ENCODE measurements at regions not wholly inside any gene's neighbourhood (a gene's known extent, or its start where the extent isn't known, plus 50 kb on each side); places are given as distances from the start of the nearest gene placed in this dataset.

GRCh38 chr11:15815246-15816195 is 540.8 kb downstream of the SOX6 start:
- no peak for TF ChIP-seq JUND (IDR thresholded peaks at IDR 0.05; ENCODE audit: low read depth)
- in situ Hi-C loops (cut with HindIII; ENCODE audit: low pct_unique_long_range_greater_than_20kb, low sequenced_read_pairs), result no loop called here
- no peak for DNase-seq (ENCODE audit: low read depth in 1 of 2, low spot score in 1 of 2)

DNA sequence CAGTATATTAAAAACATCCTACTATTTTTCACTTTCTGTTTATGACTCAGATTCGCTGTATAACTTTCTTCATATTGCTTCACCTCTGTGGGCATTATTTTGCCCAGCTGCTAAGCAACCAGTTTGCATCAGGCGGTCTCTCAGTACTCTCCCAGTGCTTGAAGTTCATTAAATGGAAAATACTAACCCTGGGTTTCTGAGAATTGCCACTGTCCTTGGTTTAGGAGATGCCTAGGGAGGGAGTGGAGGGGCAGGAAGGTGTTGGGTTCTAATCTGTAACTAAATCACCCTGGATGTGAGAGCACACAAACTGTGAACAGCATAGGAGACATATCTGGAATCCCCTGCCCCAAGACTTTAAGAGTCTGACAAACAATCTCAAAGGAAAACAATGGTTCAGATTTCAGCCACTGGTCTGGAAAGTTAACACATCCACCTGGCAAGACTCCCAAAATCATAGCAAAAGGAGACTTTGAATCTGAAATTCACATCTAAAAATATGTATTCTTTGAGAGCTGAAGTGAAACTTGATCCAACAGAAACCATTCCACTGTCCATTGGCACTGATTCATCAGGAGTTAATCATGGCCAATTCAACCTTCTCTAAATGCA is 540.0 kb downstream of the SOX6 start:
- DNase-seq (ENCODE audit: low read depth in 1 of 2, low spot score in 1 of 2), result no peak
- TF ChIP-seq JUND (IDR thresholded peaks at IDR 0.05; ENCODE audit: low read depth), result no peak
- in situ Hi-C loops (cut with HindIII; ENCODE audit: low pct_unique_long_range_greater_than_20kb, low sequenced_read_pairs), result no loop called here

GRCh38 chr11:15817001-15817400 is 539.3 kb downstream of the SOX6 start:
- TF ChIP-seq JUND (IDR thresholded peaks at IDR 0.05; ENCODE audit: low read depth), result no peak
- DNase-seq (ENCODE audit: low read depth in 1 of 2, low spot score in 1 of 2), result no peak
- in situ Hi-C loops (cut with HindIII; ENCODE audit: low pct_unique_long_range_greater_than_20kb, low sequenced_read_pairs), result no loop called here

DNA sequence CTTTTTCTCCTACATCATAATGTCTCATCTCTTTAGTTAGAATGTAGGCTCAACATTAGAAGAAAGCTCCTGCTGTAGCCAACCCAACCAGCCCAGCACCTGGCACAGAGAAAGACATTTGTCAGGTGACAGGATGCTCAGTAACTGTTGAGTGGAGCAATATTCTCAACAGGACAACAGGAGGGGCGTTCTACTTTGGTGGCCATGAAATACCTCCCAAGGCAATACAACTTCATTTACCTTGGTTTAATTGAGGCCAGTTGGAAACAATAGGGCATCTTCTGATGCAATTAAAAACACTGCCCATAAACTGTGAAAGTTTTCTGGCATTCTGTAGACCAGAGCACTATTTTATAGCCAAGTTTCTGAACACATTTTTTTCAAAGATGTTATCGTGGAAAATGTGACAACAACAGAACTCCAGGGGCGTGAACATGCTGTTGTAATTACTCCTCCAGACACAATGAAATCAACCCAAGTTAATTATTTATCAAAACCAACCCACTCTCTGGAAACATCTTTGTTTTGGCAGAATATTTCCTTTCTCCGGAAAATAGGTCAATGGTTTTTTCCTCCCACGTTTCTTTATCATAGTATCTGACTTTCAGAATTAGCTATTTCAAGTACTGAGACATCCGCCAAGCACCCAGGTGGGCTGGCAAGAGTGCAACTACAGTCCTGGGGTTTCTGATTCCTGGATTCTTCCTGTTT is 538.1 kb downstream of the SOX6 start:
- in situ Hi-C loops (cut with HindIII; ENCODE audit: low pct_unique_long_range_greater_than_20kb, low sequenced_read_pairs), result no loop called here
- DNase-seq (ENCODE audit: low read depth in 1 of 2, low spot score in 1 of 2), result no peak

DNA sequence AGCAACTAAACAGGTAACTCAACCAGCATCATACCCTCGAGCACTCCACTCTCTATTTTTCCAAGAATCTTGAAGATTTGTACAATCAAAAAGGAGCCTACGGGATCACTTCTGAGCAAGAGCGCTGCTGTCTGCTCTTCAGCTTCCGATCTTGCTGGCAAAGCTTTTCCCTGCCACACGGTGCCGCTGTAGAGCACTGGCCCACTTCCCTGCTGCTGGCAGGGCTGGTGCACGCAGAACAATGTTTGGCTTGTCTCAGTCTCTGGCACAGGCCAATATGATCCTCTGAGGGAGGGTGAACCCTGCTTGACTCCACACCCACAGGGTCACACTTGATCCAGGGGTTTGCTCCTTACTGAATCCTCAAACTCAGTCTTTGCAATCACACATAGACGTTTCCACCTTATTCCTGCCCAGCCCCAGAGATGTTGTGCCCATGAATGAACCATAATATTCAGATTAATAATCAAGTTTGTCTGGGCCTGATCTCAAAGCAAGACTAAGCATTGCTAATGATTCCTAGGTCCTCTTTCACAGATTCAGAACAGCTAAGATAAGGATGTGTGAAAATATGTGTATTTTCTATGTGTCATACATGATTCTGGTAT is 536.6 kb downstream of the SOX6 start:
- TF ChIP-seq JUND (IDR thresholded peaks at IDR 0.05; ENCODE audit: low read depth), result no peak
- peak; percentile 28 to 70 for DNase-seq (ENCODE audit: low read depth in 1 of 2, low spot score in 1 of 2)
- in situ Hi-C loops (cut with HindIII; ENCODE audit: low pct_unique_long_range_greater_than_20kb, low sequenced_read_pairs), result no loop called here

More for the DNA sequence above, 538.1 kb downstream of the SOX6 start:
- no peak for TF ChIP-seq JUND (IDR thresholded peaks at IDR 0.05; ENCODE audit: low read depth)

DNA sequence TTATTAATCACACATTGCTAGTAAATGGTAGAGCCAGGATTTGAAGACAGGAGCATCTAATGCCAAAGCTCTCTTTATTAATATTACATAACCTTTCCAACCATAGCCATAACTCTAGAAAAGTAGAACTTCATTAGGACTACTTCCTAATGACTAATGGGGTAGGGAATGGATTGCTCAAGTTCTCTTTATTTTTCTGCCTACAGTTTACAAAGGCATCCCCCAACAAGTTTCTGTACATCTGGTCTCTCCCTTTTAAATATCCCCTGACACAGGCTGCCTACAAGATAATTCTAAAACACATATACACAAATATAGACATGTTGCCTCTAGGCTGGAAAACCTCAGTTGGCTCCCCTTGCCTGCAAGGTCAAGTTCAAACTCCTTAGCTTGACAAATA is 534.9 kb downstream of the SOX6 start:
- DNase-seq (ENCODE audit: low read depth in 1 of 2, low spot score in 1 of 2), result no peak
- in situ Hi-C loops (cut with HindIII; ENCODE audit: low pct_unique_long_range_greater_than_20kb, low sequenced_read_pairs), result no loop called here
- TF ChIP-seq JUND (IDR thresholded peaks at IDR 0.05; ENCODE audit: low read depth), result no peak

DNA sequence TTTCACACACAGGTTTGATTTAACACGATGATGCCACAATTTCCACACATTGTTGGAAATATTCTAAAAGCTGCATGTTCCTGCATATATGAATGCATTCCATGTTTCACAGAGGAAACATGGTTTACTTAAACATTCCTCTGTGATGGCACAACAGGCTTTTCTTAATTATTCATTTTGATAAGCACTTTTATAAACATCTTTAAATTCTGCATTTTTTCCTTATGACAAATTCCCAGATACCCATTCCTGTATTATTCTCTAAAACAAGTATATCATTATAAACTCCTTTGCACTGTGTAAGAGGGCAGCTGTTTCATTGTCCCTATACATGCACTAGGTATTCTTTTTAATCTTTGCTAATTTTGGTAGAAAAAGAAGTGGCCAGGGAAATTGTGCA is 532.3 kb downstream of the SOX6 start:
- no peak for DNase-seq (ENCODE audit: low read depth in 1 of 2, low spot score in 1 of 2)
- in situ Hi-C loops (cut with HindIII; ENCODE audit: low pct_unique_long_range_greater_than_20kb, low sequenced_read_pairs), result no loop called here
- TF ChIP-seq JUND (IDR thresholded peaks at IDR 0.05; ENCODE audit: low read depth), result no peak

- no peak for TF ChIP-seq JUND (IDR thresholded peaks at IDR 0.05; ENCODE audit: low read depth)
- no peak for DNase-seq (ENCODE audit: low read depth in 1 of 2, low spot score in 1 of 2)
- in situ Hi-C loops (cut with HindIII; ENCODE audit: low pct_unique_long_range_greater_than_20kb, low sequenced_read_pairs), result no loop called here
Measured at GRCh38 chr11:15825976-15826650, 530.2 kb downstream of the SOX6 start.

DNA sequence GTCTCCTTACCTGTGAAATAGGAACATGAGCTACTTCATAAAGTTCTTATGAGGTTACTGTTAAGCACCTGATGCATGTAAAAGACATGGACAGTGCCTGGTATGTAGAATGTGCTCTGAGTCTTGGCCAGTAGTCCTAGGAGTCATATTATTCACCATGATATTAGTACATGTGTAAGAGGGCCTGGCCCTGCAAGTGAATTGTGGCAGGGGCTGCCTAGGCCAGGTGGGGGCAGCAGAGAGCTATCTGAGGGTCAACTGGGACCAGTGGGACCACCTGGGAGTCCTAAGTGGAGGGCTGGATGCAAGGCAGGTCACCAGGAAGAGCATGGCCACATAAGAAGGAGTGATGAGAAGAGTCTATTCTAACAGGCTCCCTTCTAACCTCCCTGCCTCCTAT is 529.5 kb downstream of the SOX6 start:
- DNase-seq (ENCODE audit: low read depth in 1 of 2, low spot score in 1 of 2), result no peak

GRCh38 chr11:15828215-15828853 is 528.0 kb downstream of the SOX6 start:
- DNase-seq (ENCODE audit: low read depth in 1 of 2, low spot score in 1 of 2), result no peak
- in situ Hi-C loops (cut with HindIII; ENCODE audit: low pct_unique_long_range_greater_than_20kb, low sequenced_read_pairs), result no loop called here
- no peak for TF ChIP-seq JUND (IDR thresholded peaks at IDR 0.05; ENCODE audit: low read depth)

More for the DNA sequence above, 529.5 kb downstream of the SOX6 start:
- TF ChIP-seq JUND (IDR thresholded peaks at IDR 0.05; ENCODE audit: low read depth), result no peak
- in situ Hi-C loops (cut with HindIII; ENCODE audit: low pct_unique_long_range_greater_than_20kb, low sequenced_read_pairs), result no loop called here

DNA sequence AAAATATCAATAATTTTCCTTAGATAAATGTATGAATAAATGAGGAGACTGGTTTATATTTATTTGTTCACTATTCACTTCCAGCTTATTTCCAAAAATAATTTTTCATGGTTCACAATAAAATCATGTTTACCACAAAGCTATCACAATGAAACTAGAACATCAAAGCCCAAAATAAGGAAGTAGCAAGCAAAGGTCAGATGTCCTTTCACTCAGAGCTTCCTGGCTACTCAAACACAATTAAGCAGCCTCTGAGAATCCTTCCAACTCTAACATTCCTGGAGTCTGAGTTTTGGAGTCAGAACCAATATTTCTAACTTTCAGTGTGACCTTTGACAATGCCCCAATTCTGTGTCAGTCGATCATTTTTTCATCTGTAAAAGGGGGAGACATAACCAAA is 527.0 kb downstream of the SOX6 start:
- DNase-seq (ENCODE audit: low read depth in 1 of 2, low spot score in 1 of 2), result no peak
- TF ChIP-seq JUND (IDR thresholded peaks at IDR 0.05; ENCODE audit: low read depth), result no peak
- in situ Hi-C loops (cut with HindIII; ENCODE audit: low pct_unique_long_range_greater_than_20kb, low sequenced_read_pairs), result no loop called here
